ENCODE measurements at regions not wholly inside any gene's neighbourhood (a gene's known extent, or its start where the extent isn't known, plus 50 kb on each side); places are given as distances from the start of the nearest gene placed in this dataset.
A peak's percentile ranks its signal among the peaks of the same experiment; 100 is the strongest.

- DNase-seq (ENCODE audit: low read depth, low spot score): peak; percentile 50
- TF ChIP-seq FOXP2 (optimal IDR thresholded peaks at IDR 0.05; ENCODE audit: control extremely low read depth, extremely low read length, insufficient read depth): no peak
- no peak for TF ChIP-seq EZH2 (IDR thresholded peaks at IDR 0.05)
- no peak for TF ChIP-seq POLR2AphosphoS5 (IDR thresholded peaks at IDR 0.05; ENCODE audit: borderline replicate concordance, low read depth, low read length)
- H3K9ac ChIP-seq (ENCODE audit: insufficient read length): no peak overlapping the region
- no peaks in the 10 kb centered on the region for H3K36me3 ChIP-seq (ENCODE audit: insufficient read depth, low read length)
- no peak overlapping the region for H3K27ac ChIP-seq
- H3K4me3 ChIP-seq: peak overlapping the region; percentile 55
- no peaks in the 10 kb centered on the region for H3K9me3 ChIP-seq (ENCODE audit: low read depth, low read length)
Observed at GRCh38 chr9:89661956-89662717, 57.3 kb downstream of the GADD45G start.

GRCh38 chr9:89662718-89663613 lies 58.2 kb downstream of the GADD45G start:
- no peaks in the 10 kb centered on the region for H3K9me3 ChIP-seq (ENCODE audit: low read depth, low read length)
- H3K36me3 ChIP-seq (ENCODE audit: insufficient read depth, low read length): no peaks in the 10 kb centered on the region
- H3K27ac ChIP-seq: no peak overlapping the region
- TF ChIP-seq EZH2 (IDR thresholded peaks at IDR 0.05) (no peak), POLR2AphosphoS5 (IDR thresholded peaks at IDR 0.05; ENCODE audit: borderline replicate concordance, low read depth, low read length) (no peak), FOXP2 (optimal IDR thresholded peaks at IDR 0.05; ENCODE audit: control extremely low read depth, extremely low read length, insufficient read depth) (no peak)
- DNase-seq (ENCODE audit: low read depth, low spot score): no peak
- no peak overlapping the region for H3K4me3 ChIP-seq
- H3K9ac ChIP-seq (ENCODE audit: insufficient read length): no peak overlapping the region

GRCh38 chr9:89663614-89663970 lies 58.8 kb downstream of the GADD45G start:
- TF ChIP-seq POLR2AphosphoS5 (IDR thresholded peaks at IDR 0.05; ENCODE audit: borderline replicate concordance, low read depth, low read length) (no peak), FOXP2 (optimal IDR thresholded peaks at IDR 0.05; ENCODE audit: control extremely low read depth, extremely low read length, insufficient read depth) (no peak), EZH2 (IDR thresholded peaks at IDR 0.05) (no peak)
- H3K9ac ChIP-seq (ENCODE audit: insufficient read length): no peak overlapping the region
- no peaks in the 10 kb centered on the region for H3K9me3 ChIP-seq (ENCODE audit: low read depth, low read length)
- no peaks in the 10 kb centered on the region for H3K36me3 ChIP-seq (ENCODE audit: insufficient read depth, low read length)
- H3K4me3 ChIP-seq: no peak overlapping the region
- no peak overlapping the region for H3K27ac ChIP-seq
- DNase-seq (ENCODE audit: low read depth, low spot score): no peak

- TF ChIP-seq POLR2AphosphoS5 (IDR thresholded peaks at IDR 0.05; ENCODE audit: borderline replicate concordance, low read depth, low read length) (no peak), EZH2 (IDR thresholded peaks at IDR 0.05) (no peak), FOXP2 (optimal IDR thresholded peaks at IDR 0.05; ENCODE audit: control extremely low read depth, extremely low read length, insufficient read depth) (no peak)
- Histone ChIP-seq H3K27ac (no peak overlapping the region), H3K9me3 (ENCODE audit: low read depth, low read length) (no peaks in the 10 kb centered on the region), H3K4me3 (no peak overlapping the region), H3K9ac (ENCODE audit: insufficient read length) (no peak overlapping the region), H3K36me3 (ENCODE audit: insufficient read depth, low read length) (no peaks in the 10 kb centered on the region)
- no peak for DNase-seq (ENCODE audit: low read depth, low spot score)
Observed at GRCh38 chr9:89664010-89664409, 59.2 kb downstream of the GADD45G start.

GRCh38 chr9:89664896-89665329 lies 60.1 kb downstream of the GADD45G start:
- H3K36me3 ChIP-seq (ENCODE audit: insufficient read depth, low read length): no peaks in the 10 kb centered on the region
- TF ChIP-seq FOXP2 (optimal IDR thresholded peaks at IDR 0.05; ENCODE audit: control extremely low read depth, extremely low read length, insufficient read depth): no peak
- no peak for TF ChIP-seq POLR2AphosphoS5 (IDR thresholded peaks at IDR 0.05; ENCODE audit: borderline replicate concordance, low read depth, low read length)
- TF ChIP-seq EZH2 (IDR thresholded peaks at IDR 0.05): no peak
- no peak overlapping the region for H3K4me3 ChIP-seq
- H3K9ac ChIP-seq (ENCODE audit: insufficient read length): no peak overlapping the region
- H3K27ac ChIP-seq: no peak overlapping the region
- no peak for DNase-seq (ENCODE audit: low read depth, low spot score)
- no peaks in the 10 kb centered on the region for H3K9me3 ChIP-seq (ENCODE audit: low read depth, low read length)

- Histone ChIP-seq H3K9me3 (ENCODE audit: low read depth, low read length) (no peaks in the 10 kb centered on the region), H3K9ac (ENCODE audit: insufficient read length) (no peak overlapping the region), H3K4me3 (no peak overlapping the region), H3K27ac (no peak overlapping the region), H3K36me3 (ENCODE audit: insufficient read depth, low read length) (no peaks in the 10 kb centered on the region)
- no peak for TF ChIP-seq FOXP2 (optimal IDR thresholded peaks at IDR 0.05; ENCODE audit: control extremely low read depth, extremely low read length, insufficient read depth)
- no peak for TF ChIP-seq EZH2 (IDR thresholded peaks at IDR 0.05)
- TF ChIP-seq POLR2AphosphoS5 (IDR thresholded peaks at IDR 0.05; ENCODE audit: borderline replicate concordance, low read depth, low read length): no peak
- no peak for DNase-seq (ENCODE audit: low read depth, low spot score)
Observed at GRCh38 chr9:89666364-89666763, 61.6 kb downstream of the GADD45G start.

GRCh38 chr9:89666950-89667349 lies 62.1 kb downstream of the GADD45G start:
- DNase-seq (ENCODE audit: low read depth, low spot score): no peak
- no peak overlapping the region for H3K27ac ChIP-seq
- H3K4me3 ChIP-seq: no peak overlapping the region
- H3K36me3 ChIP-seq (ENCODE audit: insufficient read depth, low read length): no peaks in the 10 kb centered on the region
- TF ChIP-seq POLR2AphosphoS5 (IDR thresholded peaks at IDR 0.05; ENCODE audit: borderline replicate concordance, low read depth, low read length): no peak
- TF ChIP-seq FOXP2 (optimal IDR thresholded peaks at IDR 0.05; ENCODE audit: control extremely low read depth, extremely low read length, insufficient read depth): no peak
- no peaks in the 10 kb centered on the region for H3K9me3 ChIP-seq (ENCODE audit: low read depth, low read length)
- no peak overlapping the region for H3K9ac ChIP-seq (ENCODE audit: insufficient read length)

GRCh38 chr9:89667726-89668125 lies 62.9 kb downstream of the GADD45G start:
- Histone ChIP-seq H3K27ac (no peak overlapping the region), H3K36me3 (ENCODE audit: insufficient read depth, low read length) (no peaks in the 10 kb centered on the region)
- no peak for DNase-seq (ENCODE audit: low read depth, low spot score)

More at GRCh38 chr9:89667726-89668125, 62.9 kb downstream of the GADD45G start:
- Histone ChIP-seq H3K9ac (ENCODE audit: insufficient read length) (no peak overlapping the region), H3K4me3 (no peak overlapping the region), H3K9me3 (ENCODE audit: low read depth, low read length) (no peaks in the 10 kb centered on the region)
- no peak for TF ChIP-seq FOXP2 (optimal IDR thresholded peaks at IDR 0.05; ENCODE audit: control extremely low read depth, extremely low read length, insufficient read depth)
- TF ChIP-seq POLR2AphosphoS5 (IDR thresholded peaks at IDR 0.05; ENCODE audit: borderline replicate concordance, low read depth, low read length): no peak
- TF ChIP-seq EZH2 (IDR thresholded peaks at IDR 0.05): no peak
